Gastrocnemius medialis (tissue), 4 donors: ENCODE measurements at regions not wholly inside any gene's neighbourhood (a gene's known extent, or its start where the extent isn't known, plus 50 kb on each side); places are given as distances from the start of the nearest gene placed in this dataset.

Experiments used
- POLR2A ChIP-seq, 2 donors: fragments of 450-650 bp; IDR thresholded peaks; one replicate each; pipeline ENCODE4 v1.6.1; 2017; ENCODE audit warnings: antibody characterized with exemption in 2 of 2, mild to moderate bottlenecking in 2 of 2, moderate library complexity in 2 of 2
- TF ChIP-seq, protein P1 (sequence below), 5 experiments: fragments of 450-650 bp in 3 of 5; fragments of 200-600 bp in 2 of 5; sonication (generic) in 2 of 5; IDR thresholded peaks in 4 of 5; conservative IDR thresholded peaks in 1 of 5; 1 replicate in 4 of 5; 2 replicates in 1 of 5; pipeline ENCODE4 v1.5.1; 2016 to 2019; ENCODE audit warnings: antibody characterized with exemption in 5 of 5, mild to moderate bottlenecking in 3 of 5, moderate library complexity in 3 of 5

DNA sequence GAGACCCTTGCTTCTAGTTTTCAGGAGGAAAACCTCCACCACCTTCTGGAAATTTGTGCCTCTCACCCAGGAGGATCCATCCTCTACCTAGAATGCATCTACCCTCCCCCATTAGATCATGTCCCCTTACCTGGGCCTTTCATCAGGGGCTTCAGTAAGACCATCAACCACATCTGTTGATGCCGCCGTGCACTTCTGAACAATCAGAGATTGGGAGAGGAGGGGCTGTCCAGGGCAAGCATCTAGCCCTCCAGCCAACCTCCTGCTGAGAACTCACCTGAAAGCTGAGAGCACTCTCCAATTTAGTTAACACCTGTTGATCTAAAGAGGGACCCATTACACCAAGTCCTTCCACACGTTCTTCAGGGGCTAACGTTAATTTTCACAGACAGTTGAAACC is 57.6 kb upstream of the PIK3CG start:
- TF ChIP-seq, protein P1, sequence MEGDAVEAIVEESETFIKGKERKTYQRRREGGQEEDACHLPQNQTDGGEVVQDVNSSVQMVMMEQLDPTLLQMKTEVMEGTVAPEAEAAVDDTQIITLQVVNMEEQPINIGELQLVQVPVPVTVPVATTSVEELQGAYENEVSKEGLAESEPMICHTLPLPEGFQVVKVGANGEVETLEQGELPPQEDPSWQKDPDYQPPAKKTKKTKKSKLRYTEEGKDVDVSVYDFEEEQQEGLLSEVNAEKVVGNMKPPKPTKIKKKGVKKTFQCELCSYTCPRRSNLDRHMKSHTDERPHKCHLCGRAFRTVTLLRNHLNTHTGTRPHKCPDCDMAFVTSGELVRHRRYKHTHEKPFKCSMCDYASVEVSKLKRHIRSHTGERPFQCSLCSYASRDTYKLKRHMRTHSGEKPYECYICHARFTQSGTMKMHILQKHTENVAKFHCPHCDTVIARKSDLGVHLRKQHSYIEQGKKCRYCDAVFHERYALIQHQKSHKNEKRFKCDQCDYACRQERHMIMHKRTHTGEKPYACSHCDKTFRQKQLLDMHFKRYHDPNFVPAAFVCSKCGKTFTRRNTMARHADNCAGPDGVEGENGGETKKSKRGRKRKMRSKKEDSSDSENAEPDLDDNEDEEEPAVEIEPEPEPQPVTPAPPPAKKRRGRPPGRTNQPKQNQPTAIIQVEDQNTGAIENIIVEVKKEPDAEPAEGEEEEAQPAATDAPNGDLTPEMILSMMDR (IDR thresholded peaks at IDR 0.05 in 4 of 5, conservative IDR thresholded peaks at IDR 0.05 in 1 of 5), result no peak
- TF ChIP-seq POLR2A (IDR thresholded peaks at IDR 0.05), result no peak
